SK-N-SH (cell line): ENCODE measurements at regions not wholly inside any gene's neighbourhood (a gene's known extent, or its start where the extent isn't known, plus 50 kb on each side); places are given as distances from the start of the nearest gene placed in this dataset.

Source experiments
- CTCF ChIA-PET: fragments of 300-600, 350-600 bp; formaldehyde crosslinking; extraction: SDS; loops from one replicate; lab custom pipeline; 2021; lab: Yijun Ruan, JAX
- POLR2A ChIA-PET: fragments of 350-600 bp; sonication (Branson Sonifier 250); formaldehyde crosslinking; extraction: SDS; loops from one replicate; lab custom pipeline; 2020; ENCODE audit warnings: antibody characterized with exemption, inconsistent platforms; lab: Yijun Ruan, JAX
- DNase-seq: peaks from one replicate; pipeline ENCODE4 v3.0.0; 2012
- H2AFZ ChIP-seq: fragments of 200-600 bp; sonication (generic); 2 replicates; pipeline ENCODE4 v1.8.1; 2016; ENCODE audit warnings: antibody characterized with exemption, mild to moderate bottlenecking, low read depth
- H3F3A ChIP-seq: fragments of 200-600 bp; sonication (generic); replicated peaks from 2 replicates; pipeline ENCODE3; 2016; ENCODE audit warnings: antibody characterized with exemption, mild to moderate bottlenecking; ENCODE audit not compliant: insufficient read depth
- H3K27ac ChIP-seq, 2 experiments: fragments of 200-500 bp in 1 of 2; fragments of 200-600 bp in 1 of 2; sonication (Bioruptor generic) in 1 of 2; sonication (generic), shearing (Covaris generic) in 1 of 2; 2 replicates each; pipeline versions ENCODE4 v1.5.1 to v1.6.1; 2014 to 2016; ENCODE audit warnings: low read depth in 2 of 2, inconsistent platforms in 1 of 2, low read length in 1 of 2, mild to moderate bottlenecking in 1 of 2, mixed read lengths in 1 of 2
- H3K27me3 ChIP-seq: fragments of 200-600 bp; sonication (generic), shearing (Covaris generic); 2 replicates; pipeline ENCODE4 v1.6.1; 2016; ENCODE audit warnings: mixed run types; ENCODE audit not compliant: insufficient read depth
- H3K36me3 ChIP-seq, 2 experiments: fragments of 200-500 bp in 1 of 2; fragments of 200-600 bp in 1 of 2; sonication (Bioruptor generic) in 1 of 2; sonication (generic) in 1 of 2; replicated peaks in 1 of 2; 2 replicates each; pipeline versions ENCODE3 to v1.5.1; 2014 to 2016; ENCODE audit warnings: low read length in 1 of 2, mild to moderate bottlenecking in 1 of 2; ENCODE audit not compliant: insufficient read depth in 2 of 2, control insufficient read depth in 1 of 2
- H3K4me1 ChIP-seq, 2 experiments: fragments of 200-500 bp in 1 of 2; fragments of 200-600 bp in 1 of 2; sonication (Bioruptor generic) in 1 of 2; sonication (generic), shearing (Covaris generic) in 1 of 2; 2 replicates each; pipeline versions ENCODE4 v1.5.1 to v1.6.1; 2014 to 2016; ENCODE audit warnings: low read depth in 1 of 2, low read length in 1 of 2, mixed run types in 1 of 2; ENCODE audit not compliant: insufficient read depth in 2 of 2, control insufficient read depth in 1 of 2
- H3K4me2 ChIP-seq: fragments of 200-600 bp; sonication (generic), shearing (Covaris generic); 2 replicates; pipeline ENCODE4 v1.6.1; 2017; ENCODE audit warnings: mixed run types
- H3K4me3 ChIP-seq, 2 experiments: fragments of 200-500 bp in 1 of 2; fragments of 200-600 bp in 1 of 2; sonication (Bioruptor generic) in 1 of 2; sonication (generic), shearing (Covaris generic) in 1 of 2; 2 replicates each; pipeline versions ENCODE4 v1.5.1 to v1.8.1; 2014 to 2016; ENCODE audit warnings: low read depth in 2 of 2, inconsistent platforms in 1 of 2, low read length in 1 of 2, mild to moderate bottlenecking in 1 of 2, mixed read lengths in 1 of 2, moderate library complexity in 1 of 2
- H3K79me2 ChIP-seq: fragments of 200-600 bp; sonication (generic); 2 replicates; pipeline ENCODE4 v1.8.1; 2017; ENCODE audit warnings: mild to moderate bottlenecking; ENCODE audit not compliant: insufficient read depth
- H3K9ac ChIP-seq: fragments of 200-600 bp; sonication (generic); 2 replicates; pipeline ENCODE4 v1.6.1; 2017; ENCODE audit warnings: mixed run types
- H3K9me2 ChIP-seq: fragments of 200-600 bp; sonication (generic); 2 replicates; pipeline ENCODE4 v1.6.1; 2017; ENCODE audit warnings: mixed run types
- H3K9me3 ChIP-seq: fragments of 200-600 bp; sonication (generic); 2 replicates; pipeline ENCODE4 v1.6.1; 2017; ENCODE audit warnings: mixed run types, mild to moderate bottlenecking, moderate library complexity
- H4K20me1 ChIP-seq: fragments of 200-600 bp; sonication (generic); 2 replicates; pipeline ENCODE4 v1.6.1; 2017; ENCODE audit warnings: mild to moderate bottlenecking, mixed run types; ENCODE audit not compliant: insufficient read depth
- FOSL2 ChIP-seq: IDR thresholded peaks from 2 replicates; pipeline ENCODE4 v1.4.0; 2012; ENCODE audit warnings: low read depth, mild to moderate bottlenecking, moderate library complexity, borderline replicate concordance
- FOXJ3 ChIP-seq: sonication (generic); formaldehyde crosslinking; IDR thresholded peaks from 2 replicates; pipeline ENCODE4 v1.5.1; 2020; ENCODE audit warnings: mild to moderate bottlenecking, missing genetic modification reagents
- MEF2A ChIP-seq: IDR thresholded peaks from 2 replicates; pipeline ENCODE4 v1.4.0; 2012; ENCODE audit warnings: low read depth, borderline replicate concordance
- MXI1 ChIP-seq: IDR thresholded peaks from 2 replicates; pipeline ENCODE4 v1.6.1; 2012; ENCODE audit warnings: mild to moderate bottlenecking, low read depth, low read length, improper control_type of control experiment
- NFIC ChIP-seq: IDR thresholded peaks from 2 replicates; pipeline ENCODE4 v1.4.0; 2012; ENCODE audit warnings: borderline replicate concordance
- TAF1 ChIP-seq: IDR thresholded peaks from 2 replicates; pipeline ENCODE4 v1.6.1; 2012; ENCODE audit warnings: low read depth, mild to moderate bottlenecking, low read length, moderate library complexity, borderline replicate concordance
- TCF12 ChIP-seq: IDR thresholded peaks from 2 replicates; pipeline ENCODE4 v1.4.0; 2012
- TEAD4 ChIP-seq: IDR thresholded peaks from 2 replicates; pipeline ENCODE4 v1.4.0; 2012; ENCODE audit warnings: mild to moderate bottlenecking, borderline replicate concordance; ENCODE audit not compliant: insufficient read depth
- USF2 ChIP-seq: fragments of 150-350 bp; IDR thresholded peaks from 2 replicates; pipeline ENCODE4 v1.6.1; 2017; ENCODE audit warnings: antibody characterized with exemption, low read length, low read depth, borderline replicate concordance
- WGBS: methylation state at CpG from one replicate; pipeline ENCODE4 v1.1.6; 2017; ENCODE audit warnings: low lambda C conversion rate; 5-methylcytosine and 5-hydroxymethylcytosine counted together
- TF ChIP-seq, protein P1 (sequence below): IDR thresholded peaks from 2 replicates; pipeline ENCODE4 v1.4.0; 2012; ENCODE audit warnings: low read depth
- TF ChIP-seq, protein P2 (sequence below): IDR thresholded peaks from 2 replicates; pipeline ENCODE4 v1.4.0; 2012; ENCODE audit warnings: low read depth, borderline replicate concordance
- TF ChIP-seq, protein P3 (sequence below): IDR thresholded peaks from 2 replicates; pipeline ENCODE4 v1.6.1; 2012; ENCODE audit warnings: mild to moderate bottlenecking, low read depth, low read length, moderate library complexity

DNA sequence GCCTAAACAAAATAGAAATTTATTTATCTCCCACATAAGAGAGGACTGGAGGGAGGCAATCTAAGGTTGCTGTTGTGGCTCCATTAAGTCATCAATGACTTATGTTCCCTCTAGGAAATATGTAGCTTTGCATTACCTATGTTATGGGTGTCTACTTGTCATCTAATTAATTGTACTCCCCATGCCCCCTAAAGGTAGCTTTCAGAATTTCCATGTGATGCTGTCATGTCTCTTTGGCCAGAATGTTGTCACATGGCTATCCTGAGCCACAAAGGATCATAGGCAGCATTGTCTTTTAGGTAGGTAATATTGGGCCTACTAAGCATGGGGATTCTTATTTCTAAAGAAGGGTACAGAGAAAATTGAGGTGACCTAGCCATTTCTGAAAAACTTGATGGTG, 935.6 kb upstream of the FANCL start:
- H3K4me3 ChIP-seq, result no peak overlapping the region
- no peaks in the 10 kb centered on the region for H3K27me3 ChIP-seq
- TF ChIP-seq, protein P1, sequence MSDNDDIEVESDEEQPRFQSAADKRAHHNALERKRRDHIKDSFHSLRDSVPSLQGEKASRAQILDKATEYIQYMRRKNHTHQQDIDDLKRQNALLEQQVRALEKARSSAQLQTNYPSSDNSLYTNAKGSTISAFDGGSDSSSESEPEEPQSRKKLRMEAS, result no peak
- TF ChIP-seq MXI1, result no peak
- TF ChIP-seq, all 33 proteins: peak for 0
- ChIA-PET CTCF (interaction anchor here (1.1 kb wide), 1 partner anchor 16 kb away, joined by 3 read pairs; no protein-coding TSS in a partner anchor), POLR2A (no interaction called here)
- Histone ChIP-seq H3K9me2 (no peaks in the 10 kb centered on the region), H3K27ac (no peak overlapping the region), H3F3A (no peaks in the 10 kb centered on the region), H2AFZ (no peak overlapping the region), H3K9ac (no peak overlapping the region), H3K4me2 (no peak overlapping the region), H3K9me3 (no peaks in the 10 kb centered on the region), H4K20me1 (no peaks in the 10 kb centered on the region), H3K4me1 (no peaks in the 10 kb centered on the region), H3K79me2 (no peaks in the 10 kb centered on the region), H3K36me3 (no peaks in the 10 kb centered on the region)
- no peak for DNase-seq

GRCh38 chr2:59174536-59175243, 933.6 kb upstream of the FANCL start:
- H3K4me1 ChIP-seq, result no peaks in the 10 kb centered on the region
- no peaks in the 10 kb centered on the region for H4K20me1 ChIP-seq
- TF ChIP-seq TAF1 (no peak), TCF12 (no peak), FOXJ3 (no peak), TEAD4 (no peak), NFIC (no peak), MEF2A (no peak), FOSL2 (no peak), USF2 (no peak)
- TF ChIP-seq, protein P2, sequence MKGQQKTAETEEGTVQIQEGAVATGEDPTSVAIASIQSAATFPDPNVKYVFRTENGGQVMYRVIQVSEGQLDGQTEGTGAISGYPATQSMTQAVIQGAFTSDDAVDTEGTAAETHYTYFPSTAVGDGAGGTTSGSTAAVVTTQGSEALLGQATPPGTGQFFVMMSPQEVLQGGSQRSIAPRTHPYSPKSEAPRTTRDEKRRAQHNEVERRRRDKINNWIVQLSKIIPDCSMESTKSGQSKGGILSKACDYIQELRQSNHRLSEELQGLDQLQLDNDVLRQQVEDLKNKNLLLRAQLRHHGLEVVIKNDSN, result no peak
- TF ChIP-seq, protein P1, result no peak
- TF ChIP-seq, protein P3, sequence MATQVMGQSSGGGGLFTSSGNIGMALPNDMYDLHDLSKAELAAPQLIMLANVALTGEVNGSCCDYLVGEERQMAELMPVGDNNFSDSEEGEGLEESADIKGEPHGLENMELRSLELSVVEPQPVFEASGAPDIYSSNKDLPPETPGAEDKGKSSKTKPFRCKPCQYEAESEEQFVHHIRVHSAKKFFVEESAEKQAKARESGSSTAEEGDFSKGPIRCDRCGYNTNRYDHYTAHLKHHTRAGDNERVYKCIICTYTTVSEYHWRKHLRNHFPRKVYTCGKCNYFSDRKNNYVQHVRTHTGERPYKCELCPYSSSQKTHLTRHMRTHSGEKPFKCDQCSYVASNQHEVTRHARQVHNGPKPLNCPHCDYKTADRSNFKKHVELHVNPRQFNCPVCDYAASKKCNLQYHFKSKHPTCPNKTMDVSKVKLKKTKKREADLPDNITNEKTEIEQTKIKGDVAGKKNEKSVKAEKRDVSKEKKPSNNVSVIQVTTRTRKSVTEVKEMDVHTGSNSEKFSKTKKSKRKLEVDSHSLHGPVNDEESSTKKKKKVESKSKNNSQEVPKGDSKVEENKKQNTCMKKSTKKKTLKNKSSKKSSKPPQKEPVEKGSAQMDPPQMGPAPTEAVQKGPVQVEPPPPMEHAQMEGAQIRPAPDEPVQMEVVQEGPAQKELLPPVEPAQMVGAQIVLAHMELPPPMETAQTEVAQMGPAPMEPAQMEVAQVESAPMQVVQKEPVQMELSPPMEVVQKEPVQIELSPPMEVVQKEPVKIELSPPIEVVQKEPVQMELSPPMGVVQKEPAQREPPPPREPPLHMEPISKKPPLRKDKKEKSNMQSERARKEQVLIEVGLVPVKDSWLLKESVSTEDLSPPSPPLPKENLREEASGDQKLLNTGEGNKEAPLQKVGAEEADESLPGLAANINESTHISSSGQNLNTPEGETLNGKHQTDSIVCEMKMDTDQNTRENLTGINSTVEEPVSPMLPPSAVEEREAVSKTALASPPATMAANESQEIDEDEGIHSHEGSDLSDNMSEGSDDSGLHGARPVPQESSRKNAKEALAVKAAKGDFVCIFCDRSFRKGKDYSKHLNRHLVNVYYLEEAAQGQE, result no peak
- TF ChIP-seq, all 33 proteins: peak for 0
- ChIA-PET POLR2A (no interaction called here), CTCF (no interaction called here)
- no peaks in the 10 kb centered on the region for H3K9me3 ChIP-seq
- H3K4me3 ChIP-seq, result no peak overlapping the region
- no peak overlapping the region for H2AFZ ChIP-seq
- no peak overlapping the region for H3K27ac ChIP-seq
- no peaks in the 10 kb centered on the region for H3K79me2 ChIP-seq
- 70% methylated on average over 11 of the region's 13 CpGs for WGBS
- no peak overlapping the region for H3K9ac ChIP-seq
- H3K9me2 ChIP-seq, result no peaks in the 10 kb centered on the region
- H3F3A ChIP-seq, result no peaks in the 10 kb centered on the region
- H3K4me2 ChIP-seq, result no peak overlapping the region
- DNase-seq, result no peak
- no peaks in the 10 kb centered on the region for H3K36me3 ChIP-seq
- H3K27me3 ChIP-seq, result no peaks in the 10 kb centered on the region
